Fibroblast of pulmonary artery (primary cell): ENCODE measurements at regions not wholly inside any gene's neighbourhood (a gene's known extent, or its start where the extent isn't known, plus 50 kb on each side); places are given as distances from the start of the nearest gene placed in this dataset.
A peak's percentile ranks its signal among the peaks of the same experiment; 100 is the strongest.

Experiments
- DNase-seq: peaks from one replicate; pipeline ENCODE4 v3.0.0-alpha.2; 2010; ENCODE audit warnings: low read depth
- H3K4me3 ChIP-seq: replicated peaks from 2 replicates; pipeline ENCODE4 v1.5.1; 2011; ENCODE audit warnings: low read depth, mild to moderate bottlenecking, control low read depth, low read length, moderate library complexity
- TF ChIP-seq, protein P1 (sequence below): IDR thresholded peaks from 2 replicates; pipeline ENCODE4 v1.5.1; 2011; ENCODE audit warnings: mild to moderate bottlenecking, control low read depth, low read length, inconsistent platforms; ENCODE audit errors: missing control alignments

DNA sequence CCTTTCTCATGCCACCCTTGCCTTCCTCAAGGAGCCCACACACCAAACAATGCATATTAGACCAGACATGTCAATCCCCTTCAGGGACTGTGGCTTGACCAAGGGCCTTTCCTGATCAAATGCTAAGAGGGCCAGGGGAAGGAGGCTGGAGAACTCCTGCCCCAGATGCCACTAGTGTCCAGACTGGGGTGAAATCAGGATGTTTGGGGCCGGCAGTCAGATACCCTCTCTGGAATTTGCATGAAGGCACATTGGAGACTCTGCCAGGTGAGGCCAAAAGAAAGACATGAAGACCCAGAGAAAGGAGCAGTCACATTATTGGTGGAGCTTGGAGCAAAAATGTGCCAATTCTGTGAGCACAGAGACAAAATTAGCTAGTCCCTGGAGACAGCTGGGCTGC, 154.1 kb downstream of the TLE3 start:
- no peak for DNase-seq
- no peak overlapping the region for H3K4me3 ChIP-seq
- TF ChIP-seq, protein P1, sequence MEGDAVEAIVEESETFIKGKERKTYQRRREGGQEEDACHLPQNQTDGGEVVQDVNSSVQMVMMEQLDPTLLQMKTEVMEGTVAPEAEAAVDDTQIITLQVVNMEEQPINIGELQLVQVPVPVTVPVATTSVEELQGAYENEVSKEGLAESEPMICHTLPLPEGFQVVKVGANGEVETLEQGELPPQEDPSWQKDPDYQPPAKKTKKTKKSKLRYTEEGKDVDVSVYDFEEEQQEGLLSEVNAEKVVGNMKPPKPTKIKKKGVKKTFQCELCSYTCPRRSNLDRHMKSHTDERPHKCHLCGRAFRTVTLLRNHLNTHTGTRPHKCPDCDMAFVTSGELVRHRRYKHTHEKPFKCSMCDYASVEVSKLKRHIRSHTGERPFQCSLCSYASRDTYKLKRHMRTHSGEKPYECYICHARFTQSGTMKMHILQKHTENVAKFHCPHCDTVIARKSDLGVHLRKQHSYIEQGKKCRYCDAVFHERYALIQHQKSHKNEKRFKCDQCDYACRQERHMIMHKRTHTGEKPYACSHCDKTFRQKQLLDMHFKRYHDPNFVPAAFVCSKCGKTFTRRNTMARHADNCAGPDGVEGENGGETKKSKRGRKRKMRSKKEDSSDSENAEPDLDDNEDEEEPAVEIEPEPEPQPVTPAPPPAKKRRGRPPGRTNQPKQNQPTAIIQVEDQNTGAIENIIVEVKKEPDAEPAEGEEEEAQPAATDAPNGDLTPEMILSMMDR: no peak

DNA sequence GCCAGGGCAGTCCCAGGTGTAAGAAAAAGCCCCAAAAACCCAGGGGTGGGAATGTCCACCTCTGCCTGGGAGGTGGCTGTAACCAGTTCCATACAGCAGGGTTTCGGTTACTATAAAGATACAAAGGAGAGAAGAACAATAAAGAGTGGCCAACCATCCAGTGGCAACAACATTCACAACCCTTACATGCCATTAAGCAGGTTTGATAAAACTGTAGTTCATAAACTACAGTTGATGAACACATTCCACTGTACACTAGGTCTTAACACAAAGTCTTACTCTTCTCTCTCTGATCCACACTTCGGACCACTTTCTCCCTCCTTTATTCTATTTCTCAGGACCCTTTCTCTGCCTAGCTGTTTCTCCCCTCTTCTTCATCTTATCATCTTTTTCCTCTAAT, 152.0 kb downstream of the TLE3 start:
- DNase-seq: no peak
- H3K4me3 ChIP-seq: no peak overlapping the region
- TF ChIP-seq, protein P1: no peak

DNA sequence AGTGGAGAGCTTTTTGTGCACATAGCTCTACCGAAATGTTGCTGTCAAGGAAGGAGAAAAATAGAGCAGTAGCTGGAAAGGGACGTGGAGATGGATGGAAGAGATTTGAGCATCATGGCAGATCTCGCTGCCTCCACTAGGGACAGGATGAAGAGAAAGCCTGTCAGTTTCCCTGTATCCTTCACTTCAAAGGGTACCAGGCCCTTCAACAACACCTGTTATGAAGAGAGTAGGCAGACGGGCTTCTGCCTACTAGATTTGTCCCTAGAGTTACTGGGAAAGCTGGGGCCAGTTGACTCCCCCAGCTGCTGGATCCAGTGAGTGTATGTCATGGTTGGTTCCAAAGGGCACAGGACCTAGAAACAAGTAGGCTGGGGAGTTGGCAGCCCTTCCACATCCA, 150.8 kb downstream of the TLE3 start:
- H3K4me3 ChIP-seq: no peak overlapping the region
- TF ChIP-seq, protein P1: no peak
- DNase-seq: no peak

DNA sequence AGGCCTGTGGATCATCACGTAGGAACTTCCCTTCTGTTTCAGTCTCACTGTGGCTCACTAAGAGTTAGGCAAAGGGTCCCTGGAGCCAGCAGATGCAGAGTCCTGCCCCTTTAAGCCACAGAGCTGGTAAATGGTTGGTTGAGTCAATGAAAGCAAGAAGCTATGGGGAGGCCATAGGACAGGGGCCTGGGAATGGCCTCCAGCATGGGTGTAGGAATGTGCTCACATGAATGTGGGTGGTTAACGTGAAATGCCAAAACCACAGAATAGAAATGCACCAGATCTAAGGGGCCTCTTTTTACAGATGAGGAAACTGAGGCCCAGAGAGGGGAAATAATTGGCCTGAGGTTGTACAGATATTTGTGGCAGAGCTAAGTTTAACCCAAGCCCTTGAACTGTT, 150.3 kb downstream of the TLE3 start:
- no peak overlapping the region for H3K4me3 ChIP-seq
- TF ChIP-seq, protein P1: no peak
- no peak for DNase-seq

DNA sequence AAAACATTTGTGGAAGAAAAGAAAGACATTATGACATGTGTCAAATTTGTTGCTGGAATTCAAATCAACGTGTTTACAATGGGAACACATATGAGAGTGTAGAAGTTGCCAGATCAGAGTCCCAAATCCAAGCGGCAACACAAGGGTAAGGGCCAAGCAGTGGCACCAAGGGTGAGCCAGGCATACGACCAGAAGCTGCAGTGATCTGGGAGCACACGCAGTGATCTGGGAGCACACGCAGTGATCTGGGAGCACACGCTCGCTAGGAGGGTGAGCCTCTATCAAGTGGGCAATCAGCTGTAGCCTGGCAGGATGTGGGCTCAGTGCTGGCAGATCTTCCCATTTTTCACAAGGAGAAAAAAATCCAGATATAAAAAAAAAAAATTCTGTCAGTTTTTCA, 148.2 kb downstream of the TLE3 start:
- no peak for DNase-seq
- TF ChIP-seq, protein P1: no peak
- no peak overlapping the region for H3K4me3 ChIP-seq

DNA sequence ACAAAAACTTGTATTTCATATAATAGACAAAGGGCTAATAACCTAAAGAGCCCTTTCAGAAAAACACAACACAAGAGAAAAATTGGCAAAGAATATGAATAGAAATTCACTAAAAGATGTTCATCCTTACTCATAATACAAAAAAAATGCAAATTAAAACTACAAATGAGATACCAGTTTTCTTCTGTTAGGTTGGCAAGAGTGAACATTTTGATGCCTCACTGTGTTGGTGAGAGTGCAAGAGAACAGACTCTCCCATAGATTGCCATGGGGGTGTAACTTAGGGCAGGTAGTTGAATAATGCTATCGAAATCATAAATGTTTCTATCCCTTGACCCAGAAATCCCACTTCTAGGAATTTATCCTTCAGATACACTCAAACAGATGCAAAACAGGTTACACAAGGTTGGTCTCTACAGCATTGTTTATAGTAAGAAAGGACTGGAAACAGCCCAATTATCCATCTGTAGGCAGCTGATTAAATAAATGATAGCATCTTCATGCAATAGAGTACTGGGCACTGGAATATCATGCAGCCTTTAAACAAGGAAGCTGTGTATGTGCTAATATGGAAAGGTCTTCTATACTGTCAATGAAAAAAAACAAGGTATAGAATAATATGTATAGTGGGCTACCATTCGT, 146.3 kb downstream of the TLE3 start:
- DNase-seq: no peak
- H3K4me3 ChIP-seq: no peak overlapping the region
- TF ChIP-seq, protein P1: no peak

DNA sequence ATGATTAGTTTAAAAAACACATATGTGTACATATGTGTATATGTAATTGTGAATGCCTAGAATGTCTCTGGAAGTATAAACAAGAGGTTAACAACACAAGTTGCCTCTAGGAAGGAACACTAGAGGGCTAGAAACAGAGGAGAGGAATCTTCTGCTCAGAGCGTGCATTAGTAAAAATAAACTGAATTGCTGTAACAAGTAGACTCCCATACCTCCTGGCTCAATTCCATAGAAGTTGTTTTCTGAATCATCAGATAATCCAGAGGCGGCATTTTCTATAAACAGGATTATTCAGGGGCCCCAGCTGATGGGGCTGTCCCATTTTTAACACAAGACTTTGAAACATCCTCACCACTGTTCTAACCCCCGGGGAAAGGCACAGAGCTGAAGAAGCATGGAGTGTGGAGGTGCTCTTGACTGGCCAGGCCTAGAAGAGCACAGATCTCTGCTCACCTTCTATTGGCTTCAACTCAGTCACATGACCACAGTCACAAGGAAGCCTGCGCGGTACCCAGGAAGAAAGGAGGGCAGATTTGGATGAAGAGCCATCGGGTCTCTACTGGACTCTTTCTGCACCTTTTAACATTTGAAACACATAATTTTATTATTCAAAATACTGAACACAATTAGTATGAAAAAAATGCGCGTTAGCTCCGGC, 145.7 kb downstream of the TLE3 start:
- TF ChIP-seq, protein P1: peak; percentile 8
- DNase-seq: peak; percentile 14
- H3K4me3 ChIP-seq: no peak overlapping the region
